Type B pancreatic cell (in vitro differentiated cells): ENCODE measurements at regions not wholly inside any gene's neighbourhood (a gene's known extent, or its start where the extent isn't known, plus 50 kb on each side); places are given as distances from the start of the nearest gene placed in this dataset.
"Not testable (repeated sequence)": the region's sequence is repeated elsewhere in the genome, so short reads cannot be mapped to it uniquely, and the experiment has no call there.

Source experiments
- DNase-seq: peaks from one replicate; pipeline ENCODE4 v3.0.0; 2021; ENCODE audit warnings: mixed read lengths; ENCODE audit not compliant: unreplicated experiment; ENCODE audit errors: extremely low spot score
- H3K27ac Mint-ChIP-seq: 2 replicates; pipeline ENCODE4 v1.8.0; 2021; ENCODE audit warnings: mild to moderate bottlenecking, mixed read lengths
- H3K27me3 Mint-ChIP-seq: 2 replicates; pipeline ENCODE4 v1.8.0; 2021; ENCODE audit warnings: mixed read lengths
- H3K36me3 Mint-ChIP-seq: 2 replicates; pipeline ENCODE4 v1.8.0; 2021; ENCODE audit warnings: mixed read lengths
- H3K4me1 Mint-ChIP-seq: one replicate; pipeline ENCODE4 v1.8.0; 2021; ENCODE audit warnings: mixed read lengths; ENCODE audit not compliant: unreplicated experiment
- H3K4me3 Mint-ChIP-seq: 2 replicates; pipeline ENCODE4 v1.8.0; 2021; ENCODE audit warnings: mild to moderate bottlenecking, mixed read lengths
- H3K9me3 Mint-ChIP-seq: 2 replicates; pipeline ENCODE4 v1.8.0; 2021; ENCODE audit warnings: mixed read lengths
- CTCF ChIP-seq: fragments of 200-600 bp; sonication (generic); conservative IDR thresholded peaks from 2 replicates; pipeline ENCODE4 v1.5.0; 2021; ENCODE audit warnings: antibody characterized with exemption, mild to moderate bottlenecking

DNA sequence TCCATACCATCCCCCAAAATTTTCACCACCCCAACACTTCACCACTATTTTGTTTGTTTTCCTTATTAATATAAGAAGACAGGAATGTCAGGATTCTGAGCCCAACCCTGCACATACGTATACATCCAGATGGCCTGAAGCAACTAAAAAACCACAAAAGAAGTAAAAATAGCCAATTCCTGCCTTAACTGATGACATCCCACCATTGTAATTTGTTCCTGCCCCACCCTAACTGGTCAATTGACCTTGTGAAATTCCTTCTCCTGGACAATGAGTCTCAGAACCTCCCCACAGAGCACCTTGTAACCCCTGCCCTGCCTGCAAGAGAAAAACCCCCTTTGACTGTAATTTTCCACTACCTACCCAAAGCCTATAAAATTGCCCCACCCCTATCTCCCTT is 132.5 kb downstream of the ZNF675 start:
- Mint-ChIP-seq H3K27ac (no peak overlapping the region), H3K9me3 (peaks cover 27% of the 10 kb centered on the region), H3K4me3 (no peak overlapping the region)

DNA sequence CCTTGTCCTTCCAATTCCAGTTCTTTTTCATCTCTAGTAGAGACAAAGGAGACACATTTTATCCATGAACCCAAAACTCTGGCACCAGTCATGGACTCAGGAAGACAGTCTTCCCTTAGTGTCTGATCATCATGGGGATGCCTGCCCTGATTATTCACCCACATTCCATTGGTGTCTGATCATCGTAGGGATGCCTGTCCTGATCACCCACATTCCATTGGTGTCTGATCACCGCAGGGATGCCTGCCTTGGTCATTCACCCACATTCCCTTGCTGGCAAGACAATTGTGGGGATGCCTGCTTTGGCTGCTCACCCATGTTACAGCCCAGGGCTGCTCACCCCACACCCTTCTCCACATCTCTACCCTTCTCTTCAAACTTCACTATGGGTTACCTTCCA is 136.9 kb downstream of the ZNF675 start:
- not testable (repeated sequence) for H3K27ac Mint-ChIP-seq
- H3K9me3 Mint-ChIP-seq: peaks cover 21% of the 10 kb centered on the region

More for the DNA sequence above, 132.5 kb downstream of the ZNF675 start:
- H3K36me3 Mint-ChIP-seq: no peaks in the 10 kb centered on the region
- no peaks in the 10 kb centered on the region for H3K27me3 Mint-ChIP-seq
- no peak for DNase-seq
- no peaks in the 10 kb centered on the region for H3K4me1 Mint-ChIP-seq
- TF ChIP-seq CTCF: no peak

GRCh38 chr19:23547816-23548430 is 139.1 kb downstream of the ZNF675 start:
- H3K4me3 Mint-ChIP-seq: no peak overlapping the region
- no peaks in the 10 kb centered on the region for H3K36me3 Mint-ChIP-seq
- TF ChIP-seq CTCF: no peak
- H3K9me3 Mint-ChIP-seq: peaks cover 28% of the 10 kb centered on the region
- H3K27me3 Mint-ChIP-seq: no peaks in the 10 kb centered on the region
- DNase-seq: no peak
- H3K4me1 Mint-ChIP-seq: no peaks in the 10 kb centered on the region
- no peak overlapping the region for H3K27ac Mint-ChIP-seq

More for the DNA sequence above, 136.9 kb downstream of the ZNF675 start:
- not testable (repeated sequence) for H3K27me3 Mint-ChIP-seq, H3K4me1 Mint-ChIP-seq, H3K36me3 Mint-ChIP-seq, H3K4me3 Mint-ChIP-seq, DNase-seq

- DNase-seq: no peak
- Mint-ChIP-seq H3K9me3 (peaks cover 28% of the 10 kb centered on the region), H3K4me3 (no peak overlapping the region), H3K36me3 (no peaks in the 10 kb centered on the region), H3K27ac (no peak overlapping the region), H3K27me3 (no peaks in the 10 kb centered on the region), H3K4me1 (no peaks in the 10 kb centered on the region)
- no peak for TF ChIP-seq CTCF
Observed at GRCh38 chr19:23547156-23547555, 139.9 kb downstream of the ZNF675 start.

DNA sequence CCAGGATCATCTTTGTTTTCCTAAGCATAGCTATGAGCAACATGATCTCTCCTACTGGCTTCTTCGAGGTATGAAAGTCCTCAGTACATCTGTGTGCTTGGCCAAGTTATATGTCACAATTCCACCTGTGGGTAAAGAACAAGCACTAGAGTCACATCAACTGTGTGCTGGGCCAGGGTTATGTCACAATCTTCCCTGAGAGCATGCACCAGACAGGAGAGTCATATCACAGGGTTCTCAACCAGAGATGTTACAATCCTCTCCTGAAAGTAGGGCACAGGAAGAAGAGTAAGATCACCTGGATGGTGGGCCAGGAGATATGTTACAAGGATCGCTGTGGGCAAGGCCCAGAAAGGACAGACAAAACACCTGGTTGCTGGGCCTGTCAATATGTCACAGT is 143.7 kb downstream of the ZNF675 start:
- TF ChIP-seq CTCF: no peak
- H3K9me3 Mint-ChIP-seq: peaks cover 19% of the 10 kb centered on the region
- no peaks in the 10 kb centered on the region for H3K36me3 Mint-ChIP-seq
- no peak overlapping the region for H3K4me3 Mint-ChIP-seq
- H3K4me1 Mint-ChIP-seq: no peaks in the 10 kb centered on the region
- H3K27me3 Mint-ChIP-seq: no peaks in the 10 kb centered on the region
- DNase-seq: no peak
- no peak overlapping the region for H3K27ac Mint-ChIP-seq

GRCh38 chr19:23542562-23542961 is 144.4 kb downstream of the ZNF675 start:
- H3K4me3 Mint-ChIP-seq: no peak overlapping the region
- TF ChIP-seq CTCF: no peak
- no peaks in the 10 kb centered on the region for H3K4me1 Mint-ChIP-seq
- no peaks in the 10 kb centered on the region for H3K36me3 Mint-ChIP-seq
- H3K9me3 Mint-ChIP-seq: peaks cover 21% of the 10 kb centered on the region
- H3K27ac Mint-ChIP-seq: no peak overlapping the region
- H3K27me3 Mint-ChIP-seq: no peaks in the 10 kb centered on the region
- DNase-seq: no peak
